ENCODE measurements at regions not wholly inside any gene's neighbourhood (a gene's known extent, or its start where the extent isn't known, plus 50 kb on each side); places are given as distances from the start of the nearest gene placed in this dataset.

DNA sequence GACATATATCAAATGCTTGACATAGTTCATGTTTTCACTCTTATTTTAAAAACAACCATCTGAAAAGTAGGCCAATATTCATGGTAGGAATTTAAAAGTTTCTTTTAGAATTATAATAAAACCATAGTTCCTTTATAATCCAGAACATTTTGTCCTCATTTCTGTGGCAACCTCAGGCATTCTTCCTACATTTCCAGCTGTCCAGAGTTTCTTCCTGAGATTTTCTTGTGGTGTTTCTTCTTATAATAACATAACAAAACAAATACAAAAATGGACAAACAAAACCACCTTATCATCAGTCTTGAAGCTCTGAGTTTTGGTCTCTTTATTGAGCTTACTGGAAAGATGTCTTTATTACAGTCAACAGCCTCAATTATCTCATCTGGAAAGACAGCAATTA is 2028.6 kb upstream of the CELF4 start:
- intact Hi-C loops (cut with DNase I) = no loop called here
- TF ChIP-seq, protein P1, sequence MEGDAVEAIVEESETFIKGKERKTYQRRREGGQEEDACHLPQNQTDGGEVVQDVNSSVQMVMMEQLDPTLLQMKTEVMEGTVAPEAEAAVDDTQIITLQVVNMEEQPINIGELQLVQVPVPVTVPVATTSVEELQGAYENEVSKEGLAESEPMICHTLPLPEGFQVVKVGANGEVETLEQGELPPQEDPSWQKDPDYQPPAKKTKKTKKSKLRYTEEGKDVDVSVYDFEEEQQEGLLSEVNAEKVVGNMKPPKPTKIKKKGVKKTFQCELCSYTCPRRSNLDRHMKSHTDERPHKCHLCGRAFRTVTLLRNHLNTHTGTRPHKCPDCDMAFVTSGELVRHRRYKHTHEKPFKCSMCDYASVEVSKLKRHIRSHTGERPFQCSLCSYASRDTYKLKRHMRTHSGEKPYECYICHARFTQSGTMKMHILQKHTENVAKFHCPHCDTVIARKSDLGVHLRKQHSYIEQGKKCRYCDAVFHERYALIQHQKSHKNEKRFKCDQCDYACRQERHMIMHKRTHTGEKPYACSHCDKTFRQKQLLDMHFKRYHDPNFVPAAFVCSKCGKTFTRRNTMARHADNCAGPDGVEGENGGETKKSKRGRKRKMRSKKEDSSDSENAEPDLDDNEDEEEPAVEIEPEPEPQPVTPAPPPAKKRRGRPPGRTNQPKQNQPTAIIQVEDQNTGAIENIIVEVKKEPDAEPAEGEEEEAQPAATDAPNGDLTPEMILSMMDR (IDR thresholded peaks at IDR 0.05) = no peak
- no peak for TF ChIP-seq POLR2A (IDR thresholded peaks at IDR 0.05)
- H3K9me3 ChIP-seq = peaks cover 0 to 7% (median 0%) of the 10 kb centered on the region in 12 donors
- no peak overlapping the region for H3K27ac ChIP-seq
- DNase-seq (no peak), ATAC-seq (no peak)
- no peaks in the 10 kb centered on the region for H3K27me3 ChIP-seq
- H3K4me3 ChIP-seq = no peak overlapping the region
- no peaks in the 10 kb centered on the region for H3K36me3 ChIP-seq
- H3K4me1 ChIP-seq = no peaks in the 10 kb centered on the region

DNA sequence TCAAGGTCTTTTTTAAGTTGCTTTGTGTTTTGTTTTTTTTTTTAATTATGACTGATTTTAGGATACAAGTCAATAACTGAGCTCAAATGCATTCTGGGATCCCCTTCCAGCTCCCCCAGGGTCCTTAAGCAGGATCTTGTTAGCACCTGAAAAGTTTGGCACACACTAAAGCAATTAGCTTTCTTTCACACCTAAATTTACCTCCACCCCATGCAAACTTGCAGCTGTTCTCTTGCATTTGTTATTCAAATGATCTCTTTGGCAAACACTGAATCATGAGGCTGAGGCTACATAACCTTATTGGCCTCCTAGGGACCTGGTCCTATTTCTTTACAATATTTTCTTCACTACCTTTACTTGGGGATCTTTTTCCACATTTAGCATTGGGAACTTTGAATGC is 2026.1 kb upstream of the CELF4 start:
- Histone ChIP-seq H3K4me1 (no peaks in the 10 kb centered on the region), H3K9me3 (peaks cover 0 to 7% (median 0%) of the 10 kb centered on the region in 12 donors), H3K27ac (no peak overlapping the region), H3K4me3 (no peak overlapping the region), H3K36me3 (no peaks in the 10 kb centered on the region), H3K27me3 (no peaks in the 10 kb centered on the region)
- no peak for ATAC-seq
- intact Hi-C loops (cut with DNase I) = no loop called here
- no peak for TF ChIP-seq POLR2A (IDR thresholded peaks at IDR 0.05)
- TF ChIP-seq, protein P1 (IDR thresholded peaks at IDR 0.05) = no peak
- no peak for DNase-seq

DNA sequence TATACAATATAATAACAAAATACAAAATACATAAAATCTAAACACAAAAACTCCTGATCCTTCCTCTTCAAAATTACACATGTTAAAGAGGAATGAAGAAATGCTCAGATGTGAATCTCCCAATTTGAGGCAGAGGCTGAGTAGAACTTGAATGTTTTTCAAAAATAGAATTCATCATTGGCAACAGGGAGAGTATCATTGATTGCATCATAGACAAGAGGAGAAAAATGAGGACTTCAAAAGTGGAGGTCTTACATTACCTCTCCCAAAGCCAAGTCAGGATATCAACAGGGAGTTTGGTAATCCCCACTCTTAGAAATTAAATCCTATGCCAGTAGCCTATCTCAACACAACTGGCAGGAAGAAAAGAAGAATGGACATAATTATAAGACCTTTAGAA is 2023.9 kb upstream of the CELF4 start:
- ATAC-seq = no peak
- Histone ChIP-seq H3K27me3 (no peaks in the 10 kb centered on the region), H3K36me3 (no peaks in the 10 kb centered on the region), H3K4me1 (no peaks in the 10 kb centered on the region), H3K9me3 (peaks cover 0 to 3% (median 0%) of the 10 kb centered on the region in 12 donors), H3K27ac (no peak overlapping the region), H3K4me3 (no peak overlapping the region)
- intact Hi-C loops (cut with DNase I) = no loop called here
- TF ChIP-seq, protein P1 (IDR thresholded peaks at IDR 0.05) = no peak
- TF ChIP-seq POLR2A (IDR thresholded peaks at IDR 0.05) = no peak
- no peak for DNase-seq

DNA sequence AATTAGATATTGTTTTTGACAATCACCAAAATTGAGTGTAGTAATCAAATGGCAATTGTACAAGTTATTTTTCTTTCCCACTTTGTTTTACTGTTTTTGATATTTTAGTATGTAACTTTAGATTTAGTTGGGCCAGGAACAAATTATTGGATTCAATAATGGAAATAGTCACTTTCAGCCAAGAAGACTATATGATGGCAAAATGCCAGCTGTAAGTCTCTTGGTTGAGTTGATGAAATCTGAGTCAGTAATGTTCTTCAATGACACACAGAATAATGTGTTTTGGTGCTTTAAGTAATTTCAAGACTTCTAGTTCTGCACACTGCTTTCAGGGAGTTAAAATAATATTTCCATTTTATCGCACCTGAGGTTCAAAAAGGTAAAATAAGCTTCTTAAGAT is 2022.0 kb upstream of the CELF4 start:
- WGBS, 4 donors = 97 to 100% (median 99%) methylated on average over 1 of the region's 1 CpG
- intact Hi-C loops (cut with DNase I) = no loop called here
- TF ChIP-seq, protein P1 (IDR thresholded peaks at IDR 0.05) = no peak
- no peak for TF ChIP-seq POLR2A (IDR thresholded peaks at IDR 0.05)
- no peak overlapping the region for H3K27ac ChIP-seq
- DNase-seq = no peak
- ATAC-seq = no peak
- H3K9me3 ChIP-seq = no peaks in the 10 kb centered on the region
- H3K4me1 ChIP-seq = no peaks in the 10 kb centered on the region
- no peaks in the 10 kb centered on the region for H3K36me3 ChIP-seq
- H3K4me3 ChIP-seq = no peak overlapping the region
- no peaks in the 10 kb centered on the region for H3K27me3 ChIP-seq
